ENCODE measurements at regions not wholly inside any gene's neighbourhood (a gene's known extent, or its start where the extent isn't known, plus 50 kb on each side); places are given as distances from the start of the nearest gene placed in this dataset.

- H3K4me3 ChIP-seq, result no peak overlapping the region
- 84% methylated on average over 13 of the region's 13 CpGs for WGBS
- no peak for DNase-seq (ENCODE audit: extremely low spot score)
- H3K4me1 ChIP-seq, result no peaks in the 10 kb centered on the region
- TF ChIP-seq POLR2A (IDR thresholded peaks at IDR 0.05; ENCODE audit: low read depth) (no peak), CTCF (IDR thresholded peaks at IDR 0.05) (no peak), POLR2AphosphoS5 (IDR thresholded peaks at IDR 0.05) (no peak), EP300 (IDR thresholded peaks at IDR 0.05) (no peak)
- H3K27me3 ChIP-seq, result peaks cover 0 to 8% (median 0%) of the 10 kb centered on the region in 4 donors
- no peaks in the 10 kb centered on the region for H3K36me3 ChIP-seq
- intact Hi-C loops (cut with DNase I), result no loop called here
- no peak overlapping the region for H3K27ac ChIP-seq (replicated peaks in 1 of 4)
- no peaks in the 10 kb centered on the region for H3K9me3 ChIP-seq
Observed at GRCh38 chr6:169881976-169882375, 130.6 kb downstream of the ERMARD start.

- no peaks in the 10 kb centered on the region for H3K4me1 ChIP-seq
Observed at GRCh38 chr6:169881398-169881797, 130.0 kb downstream of the ERMARD start.

GRCh38 chr6:169880516-169880915, 129.1 kb downstream of the ERMARD start:
- WGBS, result 84% methylated on average over 5 of the region's 6 CpGs
- intact Hi-C loops (cut with DNase I), result no loop called here
- TF ChIP-seq POLR2AphosphoS5 (IDR thresholded peaks at IDR 0.05) (no peak), POLR2A (IDR thresholded peaks at IDR 0.05; ENCODE audit: low read depth) (no peak), EP300 (IDR thresholded peaks at IDR 0.05) (no peak), CTCF (IDR thresholded peaks at IDR 0.05) (no peak)

More at GRCh38 chr6:169881398-169881797, 130.0 kb downstream of the ERMARD start:
- TF ChIP-seq CTCF (IDR thresholded peaks at IDR 0.05) (no peak), POLR2AphosphoS5 (IDR thresholded peaks at IDR 0.05) (no peak), EP300 (IDR thresholded peaks at IDR 0.05) (no peak), POLR2A (IDR thresholded peaks at IDR 0.05; ENCODE audit: low read depth) (no peak)
- Histone ChIP-seq H3K27me3 (peaks cover 0 to 8% (median 0%) of the 10 kb centered on the region in 4 donors), H3K9me3 (no peaks in the 10 kb centered on the region), H3K4me3 (no peak overlapping the region), H3K27ac (replicated peaks in 1 of 4) (no peak overlapping the region), H3K36me3 (no peaks in the 10 kb centered on the region)
- intact Hi-C loops (cut with DNase I), result no loop called here
- 85% methylated on average over 10 of the region's 10 CpGs for WGBS
- DNase-seq (ENCODE audit: extremely low spot score), result no peak

DNA sequence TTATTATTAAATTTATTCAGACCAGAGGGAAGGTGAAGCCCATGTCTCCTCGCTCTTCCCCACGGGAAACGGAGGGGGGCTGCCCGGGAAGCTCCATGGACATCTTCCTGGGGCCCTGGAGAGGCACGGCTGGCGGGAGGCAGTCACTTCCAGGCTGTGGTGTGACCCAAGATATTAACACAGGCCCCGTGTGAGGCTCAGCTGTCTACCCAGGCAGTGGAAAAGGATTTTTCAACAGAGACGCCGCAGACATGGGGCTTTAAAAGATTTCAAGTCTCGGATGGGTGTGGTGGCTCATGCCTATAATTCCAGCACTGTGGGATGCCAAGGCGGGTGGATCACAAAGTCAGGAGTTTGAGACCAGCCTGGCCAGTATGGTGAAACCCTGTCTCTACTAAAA, 117.9 kb downstream of the ERMARD start:
- intact Hi-C loops (cut with DNase I), result no loop called here
- Histone ChIP-seq H3K27ac (replicated peaks in 1 of 4) (no peak overlapping the region), H3K27me3 (no peaks in the 10 kb centered on the region), H3K4me1 (no peaks in the 10 kb centered on the region), H3K9me3 (no peaks in the 10 kb centered on the region), H3K4me3 (no peak overlapping the region), H3K36me3 (no peaks in the 10 kb centered on the region)
- TF ChIP-seq POLR2A (IDR thresholded peaks at IDR 0.05; ENCODE audit: low read depth) (no peak), POLR2AphosphoS5 (IDR thresholded peaks at IDR 0.05) (no peak), EP300 (IDR thresholded peaks at IDR 0.05) (no peak), CTCF (IDR thresholded peaks at IDR 0.05) (no peak)
- WGBS, result 94% methylated on average over 11 of the region's 11 CpGs
- no peak for DNase-seq (ENCODE audit: extremely low spot score)

More at GRCh38 chr6:169880516-169880915, 129.1 kb downstream of the ERMARD start:
- Histone ChIP-seq H3K36me3 (no peaks in the 10 kb centered on the region), H3K27ac (replicated peaks in 1 of 4) (no peak overlapping the region), H3K27me3 (peaks cover 0 to 8% (median 0%) of the 10 kb centered on the region in 4 donors), H3K4me1 (no peaks in the 10 kb centered on the region), H3K4me3 (no peak overlapping the region), H3K9me3 (peaks cover 0 to 7% (median under 1%) of the 10 kb centered on the region in 4 donors)
- no peak for DNase-seq (ENCODE audit: extremely low spot score)

DNA sequence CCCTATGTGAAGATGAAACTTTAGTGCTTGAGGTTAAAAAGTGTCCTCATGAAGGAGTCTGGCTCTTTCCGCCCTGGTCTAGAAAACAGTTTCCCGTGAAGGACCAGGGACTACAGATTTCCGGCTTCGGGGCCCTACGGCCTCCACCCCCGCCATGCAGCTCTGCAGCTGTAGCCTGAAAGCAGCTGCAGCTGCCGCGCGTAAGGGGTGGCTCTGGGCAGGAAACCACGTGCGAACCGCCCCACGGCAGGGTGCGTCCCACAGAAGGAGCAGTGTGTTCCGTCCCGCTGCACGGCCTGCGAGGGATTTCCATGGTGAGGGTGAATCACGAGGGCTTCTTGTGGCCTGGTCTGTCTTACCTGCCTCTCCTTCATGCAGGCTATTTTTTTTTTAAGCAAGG, 117.0 kb downstream of the ERMARD start:
- H3K36me3 ChIP-seq, result no peaks in the 10 kb centered on the region
- no peak for DNase-seq (ENCODE audit: extremely low spot score)

More for the DNA sequence above, 117.0 kb downstream of the ERMARD start:
- intact Hi-C loops (cut with DNase I), result no loop called here
- Histone ChIP-seq H3K9me3 (no peaks in the 10 kb centered on the region), H3K4me1 (no peaks in the 10 kb centered on the region), H3K27ac (replicated peaks in 1 of 4) (no peak overlapping the region), H3K4me3 (no peak overlapping the region), H3K27me3 (no peaks in the 10 kb centered on the region)
- 61% methylated on average over 18 of the region's 19 CpGs for WGBS
- TF ChIP-seq POLR2AphosphoS5 (IDR thresholded peaks at IDR 0.05), result peak in 1 of 2 donors; percentile 11
- no peak for TF ChIP-seq EP300 (IDR thresholded peaks at IDR 0.05)
- no peak for TF ChIP-seq POLR2A (IDR thresholded peaks at IDR 0.05; ENCODE audit: low read depth)

Data from esophagus muscularis mucosa (tissue), 4 donors.